Activated CD8-positive, alpha-beta memory T cell treated with anti-CD3 and anti-CD28 coated beads, Interleukin-2, amount 50 U/mL, for 1 hour (primary cell): ENCODE measurements at regions not wholly inside any gene's neighbourhood (a gene's known extent, or its start where the extent isn't known, plus 50 kb on each side); places are given as distances from the start of the nearest gene placed in this dataset.

Experiments used
- DNase-seq: peaks from one replicate; pipeline ENCODE4 v3.0.0-alpha.2; 2020; ENCODE audit errors: extremely low read depth

DNA sequence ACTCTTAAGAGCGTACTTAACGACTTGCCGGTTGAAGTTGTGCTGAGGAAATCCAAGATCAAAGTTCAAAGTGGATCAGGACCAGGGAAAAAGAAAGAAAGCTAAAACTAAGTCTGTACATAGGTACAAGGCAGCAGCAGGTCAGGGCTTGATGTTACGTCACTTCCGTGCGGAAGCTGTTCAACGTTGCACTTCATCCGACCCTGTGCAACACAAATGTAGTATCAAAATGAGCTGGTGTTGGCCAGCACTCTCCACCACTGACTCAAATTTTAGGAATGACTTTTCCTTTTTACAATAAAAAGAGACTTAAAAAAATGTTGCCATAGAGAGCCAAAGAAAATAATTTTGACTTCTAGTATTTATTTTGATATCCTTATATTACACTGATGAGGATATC lies 1315.4 kb downstream of the EFNB2 start:
- no peak for DNase-seq

- DNase-seq = no peak
Measured at GRCh38 chr13:105219651-105220050, 1315.8 kb downstream of the EFNB2 start.

DNA sequence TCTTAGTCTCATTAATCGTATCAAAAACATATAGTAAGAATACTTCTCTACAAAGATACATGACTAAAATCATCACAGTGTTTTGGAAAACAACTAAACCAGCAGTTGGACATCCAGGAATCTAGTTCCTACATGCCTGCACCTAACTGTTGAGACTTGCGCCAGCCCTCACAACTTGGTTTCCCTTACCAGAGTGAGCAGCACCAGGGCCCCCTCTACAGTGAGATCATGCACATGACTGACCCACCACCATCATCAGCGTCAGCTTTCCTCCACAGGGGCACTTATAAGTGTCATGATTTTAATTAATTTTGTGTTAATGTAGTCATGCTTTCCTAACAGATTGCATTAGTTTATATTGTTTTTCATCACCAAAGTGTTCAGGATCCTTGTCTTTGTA lies 1322.0 kb downstream of the EFNB2 start:
- DNase-seq = no peak

GRCh38 chr13:105207572-105208293 lies 1327.7 kb downstream of the EFNB2 start:
- DNase-seq = no peak

- no peak for DNase-seq
Measured at GRCh38 chr13:105202354-105202753, 1333.1 kb downstream of the EFNB2 start.

DNA sequence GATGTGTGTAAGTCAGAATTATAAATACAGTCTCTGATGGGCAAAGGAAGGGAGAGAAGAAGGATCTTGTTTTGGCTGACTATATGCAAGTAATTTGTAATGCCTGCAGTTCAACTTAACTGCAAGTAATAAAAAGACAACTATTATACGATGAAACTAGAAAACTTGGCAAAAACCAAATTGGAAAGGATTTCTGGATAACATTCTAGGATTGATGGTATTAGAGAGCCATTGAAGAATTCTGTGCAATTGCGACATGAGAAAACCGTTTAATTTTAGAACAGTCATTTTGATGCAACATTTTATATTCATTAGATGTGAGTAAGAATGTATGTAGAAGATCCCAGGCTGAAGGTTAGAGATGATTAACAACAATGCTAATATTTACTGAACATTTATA lies 1334.1 kb downstream of the EFNB2 start:
- no peak for DNase-seq

DNA sequence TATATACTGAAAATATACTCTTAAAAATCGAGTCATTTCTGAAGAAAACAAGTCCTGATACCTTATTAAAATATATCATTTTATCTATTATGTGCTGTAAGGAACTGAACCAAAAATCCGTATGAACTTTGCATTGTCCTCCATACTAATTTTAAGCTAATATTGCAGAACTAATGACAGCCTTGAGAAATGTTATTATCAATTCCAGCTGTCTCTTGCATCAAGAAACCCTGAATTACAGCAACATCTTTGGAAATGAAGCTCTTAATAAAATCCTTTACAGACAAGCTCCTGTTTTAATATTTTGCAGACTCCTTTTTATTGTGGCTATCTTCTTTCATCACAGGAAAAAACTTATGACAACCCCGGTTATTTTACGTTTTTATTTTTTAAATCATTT lies 1335.3 kb downstream of the EFNB2 start:
- no peak for DNase-seq

GRCh38 chr13:105196052-105196451 lies 1339.4 kb downstream of the EFNB2 start:
- DNase-seq = no peak

DNA sequence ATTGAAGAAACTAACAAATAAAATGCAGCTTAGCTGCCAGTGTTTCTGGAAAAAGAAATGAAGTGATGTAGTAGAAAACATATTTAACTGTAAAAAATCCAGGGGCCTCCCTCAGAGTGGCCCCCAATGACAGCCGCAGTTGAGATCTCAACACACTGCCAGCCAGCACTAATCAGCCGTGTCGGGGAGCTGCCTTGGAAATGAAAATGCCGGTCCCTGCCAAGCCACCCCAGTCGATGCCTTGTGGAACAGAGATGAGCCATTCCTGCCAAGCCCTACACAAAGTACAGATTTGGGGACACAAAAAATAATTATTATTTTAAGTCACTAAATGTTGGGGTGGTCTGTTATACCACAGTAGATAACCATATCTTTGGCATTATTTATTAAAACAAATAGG lies 1342.4 kb downstream of the EFNB2 start:
- no peak for DNase-seq

- no peak for DNase-seq
Measured at GRCh38 chr13:105184201-105184600, 1351.3 kb downstream of the EFNB2 start.

DNA sequence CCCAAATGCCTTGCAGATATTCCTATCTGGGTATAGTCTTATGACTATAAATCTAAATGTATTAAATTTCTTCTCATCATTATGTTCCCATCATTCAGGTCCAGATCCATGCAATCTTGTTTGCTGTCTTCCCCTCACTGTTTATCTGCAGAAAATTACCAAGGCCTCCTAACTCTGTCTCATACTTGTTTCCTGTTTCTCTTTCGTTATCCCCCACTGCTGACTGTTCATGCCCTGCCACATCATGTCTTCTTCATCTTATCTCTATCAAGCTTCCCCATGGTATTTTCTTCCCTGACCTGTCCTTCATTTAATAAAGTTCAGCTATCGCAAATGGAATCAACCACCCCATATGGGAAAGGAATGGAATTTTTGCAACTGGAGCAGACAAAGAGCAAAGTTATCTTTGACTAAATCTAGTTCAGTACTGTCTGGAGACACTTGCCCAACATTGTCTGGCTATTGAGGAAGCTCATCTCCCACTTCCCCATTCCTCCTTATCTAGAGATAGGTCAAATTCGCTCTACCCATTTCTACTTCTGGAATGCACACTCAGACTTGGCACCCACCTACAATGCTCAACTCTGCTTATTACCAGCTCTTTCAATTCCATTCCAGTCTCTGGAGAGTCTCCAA lies 1358.1 kb downstream of the EFNB2 start:
- DNase-seq = no peak

DNA sequence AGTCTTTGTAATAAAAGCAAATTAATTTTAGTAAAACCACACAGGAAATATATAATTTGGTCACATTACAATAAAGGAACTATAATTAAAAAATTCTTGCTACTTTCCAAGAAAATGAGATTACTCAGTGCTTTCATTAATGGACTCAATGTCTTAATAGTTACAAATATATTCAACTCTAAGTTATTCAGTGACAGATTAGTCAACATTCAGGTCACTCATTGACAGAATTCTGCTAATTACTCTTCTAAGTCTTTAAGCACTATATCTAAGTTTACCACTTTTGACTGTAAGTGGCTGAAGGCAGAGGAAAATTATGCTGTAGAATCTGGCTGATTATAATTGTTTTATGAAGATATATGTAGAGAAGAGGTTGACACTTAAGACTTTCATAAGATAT lies 1365.0 kb downstream of the EFNB2 start:
- DNase-seq = no peak

- DNase-seq = no peak
Measured at GRCh38 chr13:105168295-105168694, 1367.2 kb downstream of the EFNB2 start.

- no peak for DNase-seq
Measured at GRCh38 chr13:105167385-105167784, 1368.1 kb downstream of the EFNB2 start.

DNA sequence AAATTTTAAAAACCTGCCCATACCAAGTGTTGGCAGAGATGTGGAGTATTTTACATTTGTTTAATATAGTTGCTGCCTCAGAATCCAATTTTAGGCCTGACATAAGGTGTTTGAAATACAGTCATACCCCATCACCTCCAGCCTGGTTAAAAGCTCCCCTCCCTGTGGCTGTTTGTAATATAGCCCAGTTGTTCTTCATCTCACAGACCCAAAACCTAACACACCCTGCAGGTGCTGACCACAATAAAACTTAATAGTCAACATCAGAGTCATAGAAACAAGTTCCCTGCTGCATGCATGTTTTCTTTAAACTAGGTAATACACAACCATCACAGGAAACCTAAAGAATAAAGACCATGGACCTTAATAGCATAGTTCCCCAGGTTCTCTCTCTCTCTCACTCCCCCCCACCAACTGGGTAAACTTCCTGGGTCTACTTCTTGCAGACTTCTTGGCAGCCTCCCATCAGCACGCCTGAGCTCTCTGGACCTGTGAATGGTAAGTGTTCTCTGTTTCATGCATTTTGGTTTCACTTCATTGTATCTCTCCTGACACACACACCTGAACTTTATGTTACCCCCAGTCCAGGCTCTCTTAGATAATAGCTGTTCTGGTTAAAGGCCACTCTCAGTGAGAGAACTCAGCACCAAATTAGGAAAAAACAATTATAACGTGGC lies 1369.9 kb downstream of the EFNB2 start:
- no peak for DNase-seq

- no peak for DNase-seq
Measured at GRCh38 chr13:105159841-105160240, 1375.6 kb downstream of the EFNB2 start.

DNA sequence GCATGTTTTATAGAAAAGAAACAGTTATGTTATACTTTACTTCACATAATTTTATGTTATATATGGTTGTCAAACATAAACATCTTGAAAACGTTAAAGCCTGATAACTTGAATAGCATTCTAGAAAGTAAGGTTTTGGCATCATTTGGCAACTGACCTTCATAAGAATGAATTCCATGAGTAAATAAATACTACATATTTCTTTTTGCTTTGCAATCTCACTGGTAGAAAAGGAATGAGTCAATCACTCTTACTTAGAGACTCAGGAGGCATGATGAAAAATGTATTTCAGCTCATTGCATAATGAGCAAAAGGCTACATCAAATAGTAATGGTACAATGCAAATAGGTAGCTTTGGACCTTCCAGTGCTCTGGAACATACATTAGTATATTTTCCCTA lies 1381.9 kb downstream of the EFNB2 start:
- no peak for DNase-seq

DNA sequence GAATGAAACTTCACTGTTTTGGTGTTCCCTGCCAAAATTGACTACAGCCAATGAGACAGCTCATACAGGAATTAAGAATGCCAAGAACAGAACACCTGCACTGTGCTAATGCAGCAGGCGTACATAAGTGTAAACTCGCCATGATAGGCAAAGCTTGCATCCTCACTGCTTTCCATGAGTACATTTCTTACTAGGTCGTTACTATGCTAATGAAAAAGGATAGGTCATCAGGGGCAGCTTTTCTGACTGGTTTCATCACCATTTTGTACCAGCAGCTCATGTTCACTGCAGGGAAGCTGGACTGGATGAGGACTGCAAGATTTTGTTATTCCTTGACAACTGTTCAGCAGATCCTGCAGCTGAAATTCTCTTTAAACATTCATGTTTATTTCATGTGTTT lies 1383.8 kb downstream of the EFNB2 start:
- no peak for DNase-seq

DNA sequence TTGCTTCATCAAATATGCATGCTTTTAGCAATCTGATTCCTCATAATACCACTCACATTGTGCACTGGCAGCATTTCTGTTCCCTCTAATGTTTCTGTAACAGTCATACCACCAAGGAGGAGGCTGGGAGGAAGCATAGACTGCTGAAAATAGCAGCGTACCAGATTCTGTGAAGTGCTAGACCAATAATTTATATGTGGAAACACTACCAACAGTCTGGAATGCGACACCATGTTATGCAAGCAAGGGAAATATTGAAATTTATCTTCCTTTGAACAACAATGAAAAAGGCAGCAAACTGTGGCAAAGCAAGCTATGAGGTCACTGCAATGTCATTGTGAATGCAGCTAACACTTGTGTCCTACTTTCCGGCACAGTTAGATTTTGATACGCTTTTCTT lies 1388.0 kb downstream of the EFNB2 start:
- no peak for DNase-seq

GRCh38 chr13:105144936-105145335 lies 1390.5 kb downstream of the EFNB2 start:
- no peak for DNase-seq

GRCh38 chr13:105144020-105144419 lies 1391.4 kb downstream of the EFNB2 start:
- DNase-seq = no peak

DNA sequence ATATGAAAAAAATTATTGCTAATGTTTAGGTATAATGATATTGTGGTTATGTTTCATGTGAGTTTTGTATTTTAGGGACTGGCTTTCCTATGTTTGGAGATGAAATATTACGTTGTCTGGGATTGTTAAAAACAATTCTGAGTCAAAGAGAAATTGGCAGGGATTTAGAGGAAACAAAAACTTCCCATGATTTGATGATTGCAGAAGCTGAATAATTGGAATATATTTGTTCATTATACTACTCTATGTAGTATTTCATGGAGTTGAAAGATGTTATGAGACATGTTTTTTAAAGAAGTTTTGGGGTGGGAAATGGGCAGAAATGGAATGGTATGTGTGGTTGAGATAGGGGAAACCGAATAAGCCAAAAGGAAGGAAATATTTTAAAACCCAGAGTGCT lies 1392.9 kb downstream of the EFNB2 start:
- DNase-seq = no peak
